SU-DHL-6 (cell line): ENCODE measurements at regions not wholly inside any gene's neighbourhood (a gene's known extent, or its start where the extent isn't known, plus 50 kb on each side); places are given as distances from the start of the nearest gene placed in this dataset.

Source experiments
- EZH2phosphoT487 ChIP-seq: fragments of 200-600 bp; sonication (generic), shearing (Covaris generic); conservative IDR thresholded peaks from 2 replicates; pipeline ENCODE4 v1.6.1; 2018; ENCODE audit warnings: mild to moderate bottlenecking, antibody characterized with exemption, low read length, moderate library complexity, mixed read lengths
- TF ChIP-seq, protein P1 (sequence below): fragments of 200-600 bp; sonication (generic); IDR thresholded peaks from one replicate; pipeline ENCODE4 v1.5.1; 2017; ENCODE audit warnings: antibody characterized with exemption, mild to moderate bottlenecking, low read length, moderate library complexity; ENCODE audit not compliant: insufficient read depth, poor library complexity, severe bottlenecking

DNA sequence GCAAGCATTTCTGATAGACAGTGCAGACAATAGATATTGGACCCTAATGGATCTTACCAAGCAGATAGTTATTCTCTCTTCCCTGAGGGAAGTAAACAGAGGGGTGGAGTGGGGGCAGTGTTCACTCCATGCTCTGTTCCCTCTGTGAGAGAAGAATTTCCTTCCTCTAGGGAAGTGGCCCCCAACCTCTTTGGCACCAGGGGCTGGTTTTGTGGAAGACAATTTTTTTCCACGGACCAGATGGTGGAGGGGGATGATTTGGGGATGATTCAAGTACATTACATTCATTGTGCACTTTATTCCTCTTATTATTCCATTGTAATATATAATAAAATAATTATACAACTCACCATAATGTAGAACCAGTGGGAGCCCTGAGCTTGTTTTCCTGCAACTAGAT lies 459.9 kb downstream of the ADGRL2 start:
- TF ChIP-seq, protein P1, sequence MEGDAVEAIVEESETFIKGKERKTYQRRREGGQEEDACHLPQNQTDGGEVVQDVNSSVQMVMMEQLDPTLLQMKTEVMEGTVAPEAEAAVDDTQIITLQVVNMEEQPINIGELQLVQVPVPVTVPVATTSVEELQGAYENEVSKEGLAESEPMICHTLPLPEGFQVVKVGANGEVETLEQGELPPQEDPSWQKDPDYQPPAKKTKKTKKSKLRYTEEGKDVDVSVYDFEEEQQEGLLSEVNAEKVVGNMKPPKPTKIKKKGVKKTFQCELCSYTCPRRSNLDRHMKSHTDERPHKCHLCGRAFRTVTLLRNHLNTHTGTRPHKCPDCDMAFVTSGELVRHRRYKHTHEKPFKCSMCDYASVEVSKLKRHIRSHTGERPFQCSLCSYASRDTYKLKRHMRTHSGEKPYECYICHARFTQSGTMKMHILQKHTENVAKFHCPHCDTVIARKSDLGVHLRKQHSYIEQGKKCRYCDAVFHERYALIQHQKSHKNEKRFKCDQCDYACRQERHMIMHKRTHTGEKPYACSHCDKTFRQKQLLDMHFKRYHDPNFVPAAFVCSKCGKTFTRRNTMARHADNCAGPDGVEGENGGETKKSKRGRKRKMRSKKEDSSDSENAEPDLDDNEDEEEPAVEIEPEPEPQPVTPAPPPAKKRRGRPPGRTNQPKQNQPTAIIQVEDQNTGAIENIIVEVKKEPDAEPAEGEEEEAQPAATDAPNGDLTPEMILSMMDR = no peak
- no peak for TF ChIP-seq EZH2phosphoT487
